ENCODE measurements at regions not wholly inside any gene's neighbourhood (a gene's known extent, or its start where the extent isn't known, plus 50 kb on each side); places are given as distances from the start of the nearest gene placed in this dataset.
"Not testable (repeated sequence)": the region's sequence is repeated elsewhere in the genome, so short reads cannot be mapped to it uniquely, and the experiment has no call there.

DNA sequence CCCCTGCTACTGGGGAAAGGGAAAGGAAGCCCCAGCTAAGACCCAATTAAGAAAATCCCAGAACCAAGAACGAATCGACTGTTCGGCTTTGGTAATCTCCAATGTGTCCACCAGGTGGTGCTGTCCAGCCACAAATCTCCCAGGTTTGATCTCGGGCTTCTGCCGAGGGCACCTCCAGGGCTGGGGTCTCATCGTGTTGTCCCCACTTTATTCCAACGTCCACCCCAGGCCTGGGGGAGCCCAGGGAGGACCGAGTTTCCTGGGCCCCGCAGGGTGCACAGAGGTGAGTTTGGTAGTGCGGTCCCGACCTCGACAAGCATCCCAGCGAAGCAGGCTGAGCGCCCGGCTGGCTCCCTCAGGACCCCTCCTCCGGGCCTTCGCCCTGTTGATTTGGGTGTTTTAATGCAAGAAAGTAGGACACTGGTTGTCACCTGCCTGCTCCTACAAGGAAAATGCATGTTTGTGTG lies 185.1 kb downstream of the GOLGA6L6 start:
- Histone ChIP-seq H3K4me1 (ENCODE audit: control insufficient read depth in 5 of 5, insufficient read depth in 5 of 5, low read length in 5 of 5) (peaks cover 0 to 3% (median 0%) of the 10 kb centered on the region in 5 donors), H3K4me3 (ENCODE audit: low read depth in 1 of 5, low read length in 5 of 5) (no peak overlapping the region), H3K9ac (ENCODE audit: low read length in 5 of 5) (no peak overlapping the region), H3K36me3 (ENCODE audit: control insufficient read depth in 5 of 5, insufficient read depth in 5 of 5, low read length in 5 of 5) (no peaks in the 10 kb centered on the region), H3K9me3 (ENCODE audit: control insufficient read depth in 5 of 5, low read length in 5 of 5) (no peaks in the 10 kb centered on the region), H3K27ac (ENCODE audit: low read depth, low read length) (no peak overlapping the region), H3K27me3 (ENCODE audit: control insufficient read depth in 5 of 5, insufficient read depth in 4 of 5, low read length in 5 of 5) (peaks cover 0 to 4% (median 0%) of the 10 kb centered on the region in 5 donors)

DNA sequence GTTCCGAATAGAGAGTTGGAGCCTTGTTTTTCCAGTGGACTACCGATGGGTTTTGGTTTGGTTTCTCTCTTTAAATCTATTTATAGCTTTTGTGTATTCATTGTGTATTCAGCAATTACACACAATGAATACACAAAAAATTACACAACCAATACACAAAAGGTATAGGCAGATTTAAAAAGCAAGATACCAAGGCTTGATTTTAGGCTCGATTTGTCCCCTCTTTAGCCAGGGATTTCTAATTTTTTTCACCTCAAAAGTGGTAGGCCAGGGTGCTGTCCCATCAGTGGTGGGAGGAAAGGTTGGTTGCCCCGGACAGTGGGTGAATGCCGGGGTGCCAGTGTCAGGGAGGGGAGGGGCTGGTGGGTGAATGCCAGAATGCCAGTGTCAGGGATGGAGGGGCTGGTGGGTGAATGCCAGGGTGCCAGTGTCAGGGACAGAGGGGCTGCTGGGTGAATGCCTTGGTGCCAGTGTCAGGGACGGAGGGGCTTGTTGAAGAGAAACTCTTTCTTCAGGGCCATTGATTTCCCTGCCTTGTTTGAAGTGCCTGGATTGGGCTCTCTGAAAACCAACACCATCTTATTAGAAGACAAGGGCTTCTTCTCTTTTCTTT lies 186.2 kb downstream of the GOLGA6L6 start:
- Histone ChIP-seq H3K4me1 (ENCODE audit: control insufficient read depth in 5 of 5, insufficient read depth in 5 of 5, low read length in 5 of 5) (peaks cover 0 to 3% (median 0%) of the 10 kb centered on the region in 5 donors), H3K27me3 (ENCODE audit: control insufficient read depth in 5 of 5, insufficient read depth in 4 of 5, low read length in 5 of 5) (peaks cover 0 to 11% (median 3%) of the 10 kb centered on the region in 5 donors), H3K9ac (ENCODE audit: low read length in 5 of 5) (no peak overlapping the region), H3K4me3 (ENCODE audit: low read depth in 1 of 5, low read length in 5 of 5) (no peak overlapping the region), H3K9me3 (ENCODE audit: control insufficient read depth in 5 of 5, low read length in 5 of 5) (no peaks in the 10 kb centered on the region), H3K27ac (ENCODE audit: low read depth, low read length) (no peak overlapping the region), H3K36me3 (ENCODE audit: control insufficient read depth in 5 of 5, insufficient read depth in 5 of 5, low read length in 5 of 5) (no peaks in the 10 kb centered on the region)

DNA sequence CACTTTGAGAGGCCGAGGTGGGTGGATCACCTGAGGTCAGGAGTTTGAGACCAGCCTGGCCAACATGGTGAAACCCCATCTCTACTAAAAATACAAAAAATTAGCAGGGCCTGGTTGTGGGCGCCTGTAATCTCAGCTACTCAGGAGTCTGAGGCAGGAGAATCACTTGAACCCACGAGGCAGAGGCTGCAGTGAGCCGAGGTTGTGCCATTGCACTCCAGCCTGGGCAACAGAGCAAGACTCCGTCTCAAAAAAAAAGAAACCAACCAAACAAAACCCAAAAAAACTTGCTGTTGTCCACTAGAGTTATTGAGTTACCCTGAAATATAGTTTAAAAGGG lies 186.7 kb downstream of the GOLGA6L6 start:
- H3K27me3 ChIP-seq (ENCODE audit: control insufficient read depth in 5 of 5, insufficient read depth in 4 of 5, low read length in 5 of 5): peaks cover 0 to 11% (median 6%) of the 10 kb centered on the region in 5 donors
- H3K4me1 ChIP-seq (ENCODE audit: control insufficient read depth in 5 of 5, insufficient read depth in 5 of 5, low read length in 5 of 5); H3K9ac ChIP-seq (ENCODE audit: low read length in 5 of 5); H3K9me3 ChIP-seq (ENCODE audit: control insufficient read depth in 5 of 5, low read length in 5 of 5); H3K4me3 ChIP-seq (ENCODE audit: low read depth in 1 of 5, low read length in 5 of 5); H3K27ac ChIP-seq (ENCODE audit: low read depth, low read length); H3K36me3 ChIP-seq (ENCODE audit: control insufficient read depth in 5 of 5, insufficient read depth in 5 of 5, low read length in 5 of 5): not testable (repeated sequence)

DNA sequence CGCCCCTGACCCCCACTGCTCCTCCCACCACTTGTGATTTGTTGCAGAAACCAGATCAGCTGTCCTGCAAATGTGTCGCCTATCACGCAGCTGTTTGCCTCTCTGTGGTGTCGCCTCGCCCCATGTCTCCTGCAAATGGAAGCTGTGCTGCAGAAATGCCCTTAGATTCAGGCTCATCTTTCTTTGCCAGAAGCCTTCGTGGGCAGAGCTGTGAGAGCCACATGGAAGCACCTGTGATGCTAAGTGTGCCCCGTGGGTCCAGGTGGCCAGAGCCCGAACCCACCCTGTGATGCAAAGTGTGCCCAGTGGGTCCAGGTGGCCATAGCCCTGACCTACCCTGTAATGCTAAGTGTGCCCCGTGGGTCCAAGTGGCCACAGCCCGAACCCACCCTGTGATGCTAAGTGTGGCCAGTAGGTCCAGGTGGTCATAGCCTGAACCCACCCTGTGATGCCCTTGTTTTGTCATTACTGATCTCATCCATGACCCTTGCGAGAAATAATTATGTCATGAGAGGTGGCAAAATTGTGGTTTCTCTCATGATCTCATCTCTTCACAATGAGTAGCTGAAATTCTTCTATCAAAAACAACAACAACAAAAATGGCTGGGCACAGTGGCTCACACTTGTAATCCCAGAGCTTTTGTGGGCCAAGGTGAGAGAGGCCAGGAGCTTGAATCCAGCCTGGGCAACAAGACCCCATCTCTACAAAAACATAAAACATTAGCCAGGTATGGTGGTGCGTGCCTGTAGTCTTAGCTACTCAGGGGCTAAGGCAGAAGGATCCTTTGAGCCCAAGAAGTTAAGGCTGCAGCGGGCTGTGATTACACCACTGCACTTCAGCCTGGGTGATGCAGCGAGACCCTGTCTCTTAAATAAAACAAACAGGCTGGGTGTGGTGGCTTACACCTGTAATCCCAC lies 187.4 kb downstream of the GOLGA6L6 start:
- H3K9me3 ChIP-seq (ENCODE audit: control insufficient read depth in 5 of 5, low read length in 5 of 5): no peaks in the 10 kb centered on the region
- H3K27ac ChIP-seq (ENCODE audit: low read depth, low read length): no peak overlapping the region
- H3K4me3 ChIP-seq (ENCODE audit: low read depth in 1 of 5, low read length in 5 of 5): no peak overlapping the region
- H3K27me3 ChIP-seq (ENCODE audit: control insufficient read depth in 5 of 5, insufficient read depth in 4 of 5, low read length in 5 of 5): peaks cover 0 to 16% (median 8%) of the 10 kb centered on the region in 5 donors
- H3K4me1 ChIP-seq (ENCODE audit: control insufficient read depth in 5 of 5, insufficient read depth in 5 of 5, low read length in 5 of 5): peaks cover 0 to 3% (median 0%) of the 10 kb centered on the region in 5 donors
- H3K36me3 ChIP-seq (ENCODE audit: control insufficient read depth in 5 of 5, insufficient read depth in 5 of 5, low read length in 5 of 5): no peaks in the 10 kb centered on the region
- no peak overlapping the region for H3K9ac ChIP-seq (ENCODE audit: low read length in 5 of 5)

DNA sequence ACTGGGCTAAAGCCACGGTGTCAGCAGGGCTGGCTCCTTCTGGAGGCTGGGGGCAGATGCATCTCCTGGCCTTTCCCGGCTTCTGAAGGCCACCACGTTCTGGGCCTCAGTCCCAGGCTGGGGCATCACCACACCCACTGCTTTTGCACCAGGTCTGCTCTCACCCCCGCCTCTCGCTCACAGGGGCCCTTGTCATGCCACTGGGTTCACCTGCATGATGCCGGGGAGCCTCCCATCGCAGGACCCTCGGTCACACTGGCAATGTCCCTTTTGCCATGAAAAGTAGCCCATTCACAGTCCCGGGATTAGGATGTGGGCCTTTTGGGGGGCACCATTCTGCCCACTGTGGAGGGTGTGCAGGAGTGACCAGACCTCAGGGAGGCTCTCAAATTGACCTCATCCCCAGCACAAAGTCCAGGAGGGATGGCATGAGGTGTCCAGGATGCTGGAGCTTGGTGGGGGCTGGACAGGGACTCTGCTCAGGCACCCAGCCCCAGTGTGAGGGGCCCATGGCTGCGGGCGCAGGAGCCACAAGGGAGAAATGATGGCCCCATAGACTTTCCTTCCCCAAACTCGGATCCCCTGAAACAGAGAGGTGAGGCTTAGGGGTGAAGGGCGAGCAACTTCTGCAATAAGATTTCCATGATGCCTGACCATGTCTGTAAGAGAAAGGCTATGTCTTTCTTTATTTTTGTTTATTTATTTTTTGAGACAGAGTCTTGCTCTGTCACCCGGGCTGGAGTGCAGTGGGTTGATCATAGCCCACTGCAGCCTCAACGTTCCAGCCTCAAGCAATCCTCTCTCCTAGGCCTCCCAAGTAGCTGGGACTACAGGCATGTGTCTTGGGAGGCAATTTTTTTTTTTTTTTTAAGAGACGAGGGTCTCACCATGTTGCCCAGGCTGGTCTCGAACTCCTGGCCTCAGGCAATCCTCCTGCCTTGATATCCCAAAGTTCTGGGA lies 189.1 kb downstream of the GOLGA6L6 start:
- Histone ChIP-seq H3K9me3 (ENCODE audit: control insufficient read depth in 5 of 5, low read length in 5 of 5) (no peaks in the 10 kb centered on the region), H3K27me3 (ENCODE audit: control insufficient read depth in 5 of 5, insufficient read depth in 4 of 5, low read length in 5 of 5) (peaks cover 0 to 16% (median 8%) of the 10 kb centered on the region in 5 donors), H3K9ac (ENCODE audit: low read length in 5 of 5) (no peak overlapping the region), H3K27ac (ENCODE audit: low read depth, low read length) (no peak overlapping the region), H3K4me1 (ENCODE audit: control insufficient read depth in 5 of 5, insufficient read depth in 5 of 5, low read length in 5 of 5) (peaks cover 0 to 3% (median 0%) of the 10 kb centered on the region in 5 donors), H3K4me3 (ENCODE audit: low read depth in 1 of 5, low read length in 5 of 5) (no peak overlapping the region), H3K36me3 (ENCODE audit: control insufficient read depth in 5 of 5, insufficient read depth in 5 of 5, low read length in 5 of 5) (no peaks in the 10 kb centered on the region)

DNA sequence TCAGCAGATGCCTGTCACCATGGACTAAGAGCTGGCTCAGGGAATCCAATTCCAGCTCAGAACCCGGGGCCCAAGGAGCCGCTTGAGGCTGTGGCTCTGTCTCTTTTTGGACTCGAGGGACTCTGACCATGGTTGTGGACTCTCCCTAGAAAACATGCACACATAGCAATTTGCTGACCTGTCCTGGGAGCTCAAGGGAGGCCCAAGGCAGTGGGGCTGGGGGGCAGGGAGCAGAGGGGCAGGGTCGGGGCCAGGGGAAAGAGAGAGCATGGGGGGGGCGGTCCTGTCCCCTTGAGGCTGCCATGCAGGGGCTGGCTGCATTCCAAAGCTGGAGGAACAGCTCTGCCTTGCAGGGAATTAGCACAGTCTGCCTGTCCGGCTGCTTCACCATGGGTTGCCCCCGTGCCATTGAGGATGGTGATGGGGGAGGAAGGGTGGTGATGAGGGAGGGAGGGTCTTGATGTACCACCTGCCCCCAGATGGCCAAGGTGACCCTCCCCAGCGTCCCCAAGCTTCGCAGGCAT lies 190.1 kb downstream of the GOLGA6L6 start:
- no peak overlapping the region for H3K27ac ChIP-seq (ENCODE audit: low read depth, low read length)
- peaks cover 0 to 16% (median 8%) of the 10 kb centered on the region in 5 donors for H3K27me3 ChIP-seq (ENCODE audit: control insufficient read depth in 5 of 5, insufficient read depth in 4 of 5, low read length in 5 of 5)
- H3K4me3 ChIP-seq (ENCODE audit: low read depth in 1 of 5, low read length in 5 of 5): no peak overlapping the region
- no peak overlapping the region for H3K9ac ChIP-seq (ENCODE audit: low read length in 5 of 5)
- H3K4me1 ChIP-seq (ENCODE audit: control insufficient read depth in 5 of 5, insufficient read depth in 5 of 5, low read length in 5 of 5): peaks cover 0 to 2% (median 0%) of the 10 kb centered on the region in 5 donors
- no peaks in the 10 kb centered on the region for H3K36me3 ChIP-seq (ENCODE audit: control insufficient read depth in 5 of 5, insufficient read depth in 5 of 5, low read length in 5 of 5)
- H3K9me3 ChIP-seq (ENCODE audit: control insufficient read depth in 5 of 5, low read length in 5 of 5): peaks cover 0 to 4% (median 3%) of the 10 kb centered on the region in 5 donors

DNA sequence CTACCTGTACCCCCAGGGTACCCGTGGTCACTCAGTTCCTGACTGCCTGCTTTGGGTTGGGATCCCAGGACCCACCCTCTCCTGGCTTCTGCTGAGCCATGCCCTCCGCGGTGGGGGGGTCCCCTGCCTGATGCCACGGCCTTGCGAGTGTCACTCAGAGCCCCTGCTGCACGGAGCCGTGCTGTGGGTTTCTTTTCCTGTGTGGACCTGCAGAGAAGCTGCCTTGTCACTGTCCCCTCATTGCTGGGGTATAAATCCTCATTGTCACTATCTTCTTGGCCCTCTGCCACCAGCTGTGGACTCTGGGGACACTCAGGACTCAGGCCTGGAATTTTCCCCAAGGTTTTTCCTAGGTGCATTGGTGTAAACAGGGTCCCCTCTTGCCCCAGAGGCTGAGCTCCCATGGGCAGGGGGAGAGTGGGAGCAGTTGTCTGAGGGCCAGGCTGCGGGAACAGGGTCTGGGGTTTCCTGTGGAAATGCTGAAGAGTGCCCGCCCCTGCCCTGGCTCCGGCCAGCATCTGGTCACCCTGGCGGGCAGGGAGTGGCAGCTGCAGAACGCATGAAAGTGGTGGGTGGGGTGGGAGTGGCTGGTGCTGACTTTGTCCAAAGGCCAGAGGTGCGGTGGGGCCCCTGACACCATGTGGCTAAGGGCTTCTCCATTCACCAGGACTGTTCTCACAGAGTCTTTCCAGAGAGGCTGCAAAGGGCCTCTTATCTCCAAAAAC lies 191.7 kb downstream of the GOLGA6L6 start:
- Histone ChIP-seq H3K9ac (ENCODE audit: low read length in 5 of 5) (no peak overlapping the region), H3K27me3 (ENCODE audit: control insufficient read depth in 5 of 5, insufficient read depth in 4 of 5, low read length in 5 of 5) (peaks cover 0 to 16% (median 8%) of the 10 kb centered on the region in 5 donors), H3K9me3 (ENCODE audit: control insufficient read depth in 5 of 5, low read length in 5 of 5) (peaks cover 0 to 9% (median 6%) of the 10 kb centered on the region in 5 donors), H3K4me1 (ENCODE audit: control insufficient read depth in 5 of 5, insufficient read depth in 5 of 5, low read length in 5 of 5) (no peaks in the 10 kb centered on the region), H3K36me3 (ENCODE audit: control insufficient read depth in 5 of 5, insufficient read depth in 5 of 5, low read length in 5 of 5) (no peaks in the 10 kb centered on the region), H3K4me3 (ENCODE audit: low read depth in 1 of 5, low read length in 5 of 5) (no peak overlapping the region), H3K27ac (ENCODE audit: low read depth, low read length) (no peak overlapping the region)

DNA sequence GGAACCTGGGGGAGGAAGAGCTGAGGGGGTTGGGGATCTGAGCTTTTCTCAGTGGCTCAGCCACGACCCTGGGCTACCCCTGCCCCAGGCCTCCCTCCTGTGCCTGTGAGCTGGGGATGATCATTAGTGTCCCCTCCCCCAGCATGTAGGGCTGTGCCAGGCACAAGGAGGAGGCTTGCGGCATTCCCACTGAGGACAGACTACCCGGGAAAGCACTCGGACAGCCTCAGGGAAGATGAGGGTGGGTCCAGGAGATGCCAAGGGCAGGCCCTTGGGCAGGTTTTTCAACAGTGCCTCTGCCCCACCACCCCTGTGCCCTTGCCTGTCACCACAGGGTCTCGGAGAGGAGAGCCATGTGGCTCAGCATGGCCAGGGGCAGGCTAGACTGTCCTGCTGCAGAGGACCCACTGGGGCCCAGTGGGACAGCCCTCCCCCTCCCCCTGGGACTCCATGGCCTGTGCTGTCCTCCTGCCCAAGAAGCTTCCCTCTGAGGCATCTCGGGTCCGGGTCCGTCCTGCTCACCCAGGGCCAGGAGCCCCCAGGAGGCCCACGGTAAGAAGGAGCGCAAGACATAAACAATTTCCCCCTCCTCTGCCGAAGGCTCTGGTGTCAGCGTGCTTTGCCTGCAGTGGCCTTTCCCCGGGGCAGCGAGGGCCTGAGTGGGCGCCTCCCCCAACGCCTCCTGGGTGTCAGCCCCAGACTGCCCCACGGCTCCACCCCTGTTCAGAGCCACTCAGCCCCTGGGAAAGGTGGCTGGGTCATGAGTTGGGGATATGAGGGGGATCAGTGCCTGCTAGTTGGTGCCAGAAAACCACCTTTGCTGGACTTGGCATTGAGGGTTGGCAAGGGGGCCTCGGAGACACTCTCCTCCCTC lies 192.5 kb downstream of the GOLGA6L6 start:
- Histone ChIP-seq H3K27ac (ENCODE audit: low read depth, low read length) (no peak overlapping the region), H3K9me3 (ENCODE audit: control insufficient read depth in 5 of 5, low read length in 5 of 5) (peaks cover 0 to 9% (median 6%) of the 10 kb centered on the region in 5 donors), H3K36me3 (ENCODE audit: control insufficient read depth in 5 of 5, insufficient read depth in 5 of 5, low read length in 5 of 5) (no peaks in the 10 kb centered on the region), H3K4me3 (ENCODE audit: low read depth in 1 of 5, low read length in 5 of 5) (no peak overlapping the region), H3K4me1 (ENCODE audit: control insufficient read depth in 5 of 5, insufficient read depth in 5 of 5, low read length in 5 of 5) (no peaks in the 10 kb centered on the region), H3K27me3 (ENCODE audit: control insufficient read depth in 5 of 5, insufficient read depth in 4 of 5, low read length in 5 of 5) (peaks cover 0 to 16% (median 8%) of the 10 kb centered on the region in 5 donors), H3K9ac (ENCODE audit: low read length in 5 of 5) (no peak overlapping the region)
